ENCODE measurements at regions not wholly inside any gene's neighbourhood (a gene's known extent, or its start where the extent isn't known, plus 50 kb on each side); places are given as distances from the start of the nearest gene placed in this dataset.

- Histone ChIP-seq H3K27ac (ENCODE audit: low read depth, low read length, poor library complexity, severe bottlenecking) (no peak overlapping the region), H3K4me1 (ENCODE audit: insufficient read depth, low read length, poor library complexity, severe bottlenecking) (no peaks in the 10 kb centered on the region), H4K20me1 (ENCODE audit: insufficient read depth, low read length) (no peaks in the 10 kb centered on the region), H3K4me2 (ENCODE audit: low read length) (no peak overlapping the region), H3K9me2 (ENCODE audit: insufficient read depth, low read length) (no peaks in the 10 kb centered on the region), H3K36me3 (ENCODE audit: insufficient read depth, low read length) (no peaks in the 10 kb centered on the region), H3K4me3 (ENCODE audit: low read depth, low read length, poor library complexity, severe bottlenecking) (no peak overlapping the region), H3K9me3 (ENCODE audit: low read length) (no peaks in the 10 kb centered on the region), H3K79me2 (ENCODE audit: insufficient read depth, low read depth, low read length) (no peaks in the 10 kb centered on the region), H2AFZ (ENCODE audit: low read length) (no peak overlapping the region)
- intact Hi-C loops (cut with micrococcal nuclease; ENCODE audit: unreplicated experiment) = no loop called here
- CTCF ChIA-PET (ENCODE audit: unreplicated experiment) = no interaction called here
- no TSS peak for BruUV-seq (replicated peaks)
- POLR2A ChIA-PET = no interaction called here
- TF ChIP-seq EZH2phosphoT487 (IDR thresholded peaks at IDR 0.05; ENCODE audit: borderline replicate concordance, low read depth, low read length) (no peak), CTCF (conservative IDR thresholded peaks at IDR 0.05; ENCODE audit: low read length) (no peak)
- DNase-seq (ENCODE audit: low spot score) = no peak
Observed at GRCh38 chr13:84460989-84461388, 578.7 kb upstream of the SLITRK1 start.

GRCh38 chr13:84455143-84455905 is 573.0 kb upstream of the SLITRK1 start:
- H3K27ac ChIP-seq (ENCODE audit: low read depth, low read length, poor library complexity, severe bottlenecking) = no peak overlapping the region
- no peaks in the 10 kb centered on the region for H4K20me1 ChIP-seq (ENCODE audit: insufficient read depth, low read length)
- no peaks in the 10 kb centered on the region for H3K9me2 ChIP-seq (ENCODE audit: insufficient read depth, low read length)
- no peaks in the 10 kb centered on the region for H3K36me3 ChIP-seq (ENCODE audit: insufficient read depth, low read length)
- POLR2A ChIA-PET = interaction anchor here (0.6 kb wide), 2 partner anchors 10 to 24 kb away, joined by 5 to 6 read pairs; no protein-coding TSS in a partner anchor
- intact Hi-C loops (cut with micrococcal nuclease; ENCODE audit: unreplicated experiment) = no loop called here
- H3K9me3 ChIP-seq (ENCODE audit: low read length) = no peaks in the 10 kb centered on the region
- no peaks in the 10 kb centered on the region for H3K79me2 ChIP-seq (ENCODE audit: insufficient read depth, low read depth, low read length)
- H3K4me1 ChIP-seq (ENCODE audit: insufficient read depth, low read length, poor library complexity, severe bottlenecking) = no peaks in the 10 kb centered on the region
- no peak overlapping the region for H2AFZ ChIP-seq (ENCODE audit: low read length)
- CTCF ChIA-PET (ENCODE audit: unreplicated experiment) = no interaction called here
- TF ChIP-seq EZH2phosphoT487 (IDR thresholded peaks at IDR 0.05; ENCODE audit: borderline replicate concordance, low read depth, low read length) (no peak), CTCF (conservative IDR thresholded peaks at IDR 0.05; ENCODE audit: low read length) (peak; percentile 51)
- H3K4me3 ChIP-seq (ENCODE audit: low read depth, low read length, poor library complexity, severe bottlenecking) = no peak overlapping the region
- H3K4me2 ChIP-seq (ENCODE audit: low read length) = no peak overlapping the region
- DNase-seq (ENCODE audit: low spot score) = peak; percentile 2
- BruUV-seq (replicated peaks) = no TSS peak

GRCh38 chr13:84447640-84447978 is 565.3 kb upstream of the SLITRK1 start:
- TF ChIP-seq EZH2phosphoT487 (IDR thresholded peaks at IDR 0.05; ENCODE audit: borderline replicate concordance, low read depth, low read length) (no peak), CTCF (conservative IDR thresholded peaks at IDR 0.05; ENCODE audit: low read length) (no peak)
- Histone ChIP-seq H2AFZ (ENCODE audit: low read length) (no peak overlapping the region), H3K4me1 (ENCODE audit: insufficient read depth, low read length, poor library complexity, severe bottlenecking) (no peaks in the 10 kb centered on the region), H3K9me2 (ENCODE audit: insufficient read depth, low read length) (no peaks in the 10 kb centered on the region), H3K4me3 (ENCODE audit: low read depth, low read length, poor library complexity, severe bottlenecking) (no peak overlapping the region), H3K79me2 (ENCODE audit: insufficient read depth, low read depth, low read length) (no peaks in the 10 kb centered on the region), H4K20me1 (ENCODE audit: insufficient read depth, low read length) (no peaks in the 10 kb centered on the region), H3K9me3 (ENCODE audit: low read length) (no peaks in the 10 kb centered on the region), H3K4me2 (ENCODE audit: low read length) (no peak overlapping the region), H3K27ac (ENCODE audit: low read depth, low read length, poor library complexity, severe bottlenecking) (no peak overlapping the region), H3K36me3 (ENCODE audit: insufficient read depth, low read length) (no peaks in the 10 kb centered on the region)
- DNase-seq (ENCODE audit: low spot score) = no peak
- CTCF ChIA-PET (ENCODE audit: unreplicated experiment) = no interaction called here
- POLR2A ChIA-PET = no interaction called here
- no TSS peak for BruUV-seq (replicated peaks)
- intact Hi-C loops (cut with micrococcal nuclease; ENCODE audit: unreplicated experiment) = no loop called here
